ENCODE measurements at regions not wholly inside any gene's neighbourhood (a gene's known extent, or its start where the extent isn't known, plus 50 kb on each side); places are given as distances from the start of the nearest gene placed in this dataset.

- TF ChIP-seq CTCF (IDR thresholded peaks at IDR 0.05) (no peak), POLR2A (IDR thresholded peaks at IDR 0.05) (no peak)
Observed at GRCh38 chr4:166315721-166316467, 442.9 kb downstream of the TLL1 start.
